GM18511 (cell line): ENCODE measurements at regions not wholly inside any gene's neighbourhood (a gene's known extent, or its start where the extent isn't known, plus 50 kb on each side); places are given as distances from the start of the nearest gene placed in this dataset.

Source experiments
- ATAC-seq: cut with Tn5 transposase; IDR thresholded peaks from one replicate; pipeline ENCODE4 v1.9.1; 2021; ENCODE audit warnings: mild to moderate bottlenecking, moderate library complexity; ENCODE audit not compliant: unreplicated experiment

DNA sequence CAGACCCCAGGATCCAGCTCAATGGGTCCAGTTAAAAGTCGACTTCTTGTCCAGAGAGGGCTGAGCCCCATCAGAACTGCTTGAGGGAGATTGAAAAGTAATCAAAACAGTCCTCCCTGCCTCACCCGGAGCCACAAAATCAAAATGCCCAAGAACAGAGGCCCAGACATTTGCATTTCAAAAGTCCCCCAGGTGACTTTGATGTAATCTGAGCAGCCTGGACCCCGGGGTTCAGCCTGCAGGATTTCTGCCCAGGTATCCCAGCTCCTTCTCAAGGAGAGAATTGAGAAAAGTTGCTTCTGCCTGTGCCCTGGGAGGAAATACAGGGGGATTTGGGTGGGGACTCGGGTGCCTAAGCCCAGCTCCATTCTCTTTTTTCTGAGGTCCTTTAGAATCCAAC is 1385.0 kb downstream of the TBC1D22A start:
- no peak for ATAC-seq

DNA sequence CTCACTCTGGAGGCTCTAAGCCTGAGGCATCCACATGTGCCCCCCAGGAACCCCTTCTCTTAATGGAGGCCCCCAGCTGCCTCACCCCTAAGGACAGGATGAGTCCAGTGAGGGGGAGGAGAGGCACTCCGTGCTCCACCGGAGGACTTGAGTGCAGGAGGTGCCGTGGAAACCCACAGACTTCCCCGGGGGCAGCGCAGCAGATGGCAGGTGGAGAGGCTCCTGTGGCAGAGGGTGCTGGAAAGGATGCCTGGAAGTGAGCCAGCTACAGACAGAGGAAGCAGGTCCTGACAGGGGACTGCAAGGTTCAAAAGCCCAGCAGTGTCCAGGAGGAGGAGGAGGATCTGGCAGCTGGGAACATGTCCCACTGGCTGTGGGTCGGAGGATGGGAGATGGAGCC is 1384.0 kb downstream of the TBC1D22A start:
- ATAC-seq: no peak

DNA sequence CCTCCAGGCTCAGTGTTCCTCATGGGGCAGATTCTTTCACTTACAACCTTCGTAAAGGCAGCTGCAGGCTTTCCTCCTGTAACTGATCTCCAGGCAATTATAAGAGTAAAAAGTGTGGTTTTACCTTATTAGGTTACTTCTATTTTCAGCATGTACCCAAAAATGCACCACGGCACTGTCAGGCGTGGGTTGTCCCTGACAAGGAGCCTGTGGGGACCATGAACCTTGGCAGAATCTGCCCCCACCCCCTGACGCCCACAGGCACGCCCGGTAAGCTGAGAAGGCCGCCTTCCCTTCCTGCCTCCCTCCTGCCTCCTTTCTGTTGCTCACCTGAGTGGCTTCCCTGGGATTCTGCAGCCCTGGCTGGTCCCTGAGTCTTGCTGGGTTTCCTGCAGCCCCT is 1383.3 kb downstream of the TBC1D22A start:
- ATAC-seq: no peak

DNA sequence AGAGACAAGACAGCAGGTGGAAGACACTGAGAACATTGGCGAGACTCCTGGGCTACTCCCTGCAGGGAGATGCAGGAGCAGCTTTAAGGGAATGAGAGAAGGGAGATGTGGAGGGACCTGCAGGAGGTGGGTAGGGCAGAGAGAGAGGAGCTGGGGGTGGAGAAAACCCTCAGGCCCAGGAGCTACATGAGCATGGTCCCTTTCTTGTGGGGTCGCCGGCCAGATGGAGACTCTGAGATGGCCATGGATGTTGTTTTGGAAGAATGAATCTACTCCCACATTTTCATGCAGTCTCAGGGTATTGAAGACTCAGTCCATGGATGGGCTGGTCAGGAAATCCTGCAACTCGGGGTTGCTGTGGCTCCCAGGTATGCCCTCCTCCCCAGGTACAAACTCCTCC is 1381.9 kb downstream of the TBC1D22A start:
- ATAC-seq: no peak

GRCh38 chr22:48143856-48144255 is 1381.4 kb downstream of the TBC1D22A start:
- no peak for ATAC-seq

- ATAC-seq: no peak
These were observed 1379.9 kb downstream of the TBC1D22A start for GRCh38 chr22:48142388-48142787.

DNA sequence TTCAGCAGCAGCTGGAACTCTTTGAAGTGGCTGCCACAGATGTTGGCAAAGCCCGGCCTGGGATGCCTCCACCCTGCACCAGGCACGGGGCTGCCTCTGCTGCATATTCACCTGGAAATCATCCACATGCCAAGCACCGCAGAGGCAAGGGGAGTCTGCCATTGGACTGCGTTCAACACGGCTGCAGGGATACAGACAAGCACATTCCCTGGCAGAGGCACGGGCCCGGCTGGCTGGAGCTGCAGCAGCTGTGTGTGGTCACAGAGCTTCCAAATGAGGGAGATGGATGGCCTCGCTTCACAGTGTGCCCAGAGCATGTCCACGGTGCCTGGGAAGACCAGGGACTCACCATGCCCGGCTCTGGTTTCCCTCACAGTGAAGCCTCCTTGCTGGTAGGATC is 1378.9 kb downstream of the TBC1D22A start:
- no peak for ATAC-seq

- ATAC-seq: no peak
These were observed 1377.9 kb downstream of the TBC1D22A start for GRCh38 chr22:48140261-48140813.

DNA sequence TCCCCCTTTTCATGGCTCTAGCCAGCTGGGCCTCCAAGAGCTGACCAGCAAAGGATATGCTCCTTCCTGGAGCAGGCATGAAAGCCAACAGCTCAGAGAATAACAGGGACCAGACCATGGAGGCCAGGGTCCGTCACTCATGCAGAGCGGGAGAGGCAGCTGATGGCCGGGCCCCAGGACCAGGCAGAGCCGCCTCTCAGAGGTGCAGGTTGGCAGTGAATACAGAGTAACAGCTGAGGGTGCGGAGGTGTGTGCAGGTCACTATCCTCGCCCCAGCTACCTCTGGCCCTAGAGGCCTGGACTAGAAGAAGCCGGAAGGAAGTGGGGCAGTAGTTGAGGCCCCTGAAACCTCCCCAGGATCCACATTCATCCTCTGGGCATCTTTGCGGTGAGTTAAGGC is 1377.3 kb downstream of the TBC1D22A start:
- no peak for ATAC-seq

DNA sequence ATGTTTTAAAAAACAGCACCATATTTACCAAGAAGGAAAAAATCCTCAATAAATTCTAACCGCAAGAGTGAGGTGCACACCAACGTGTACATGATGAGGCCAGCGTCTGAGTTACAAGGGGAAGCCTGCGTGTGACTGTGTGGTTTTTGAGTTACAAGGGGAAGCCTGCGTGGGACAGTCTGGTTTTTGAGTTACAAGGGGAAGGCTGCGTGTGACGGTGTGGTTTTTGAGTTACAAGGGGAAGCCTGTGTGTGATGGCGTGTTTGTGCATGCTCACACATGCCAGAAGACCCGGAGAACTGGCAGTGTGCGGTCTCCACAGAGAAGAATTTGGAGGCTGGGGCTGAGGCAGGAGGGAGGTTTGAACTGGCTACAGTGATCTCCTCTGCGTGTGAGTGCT is 1376.4 kb downstream of the TBC1D22A start:
- peak; percentile 56 for ATAC-seq

DNA sequence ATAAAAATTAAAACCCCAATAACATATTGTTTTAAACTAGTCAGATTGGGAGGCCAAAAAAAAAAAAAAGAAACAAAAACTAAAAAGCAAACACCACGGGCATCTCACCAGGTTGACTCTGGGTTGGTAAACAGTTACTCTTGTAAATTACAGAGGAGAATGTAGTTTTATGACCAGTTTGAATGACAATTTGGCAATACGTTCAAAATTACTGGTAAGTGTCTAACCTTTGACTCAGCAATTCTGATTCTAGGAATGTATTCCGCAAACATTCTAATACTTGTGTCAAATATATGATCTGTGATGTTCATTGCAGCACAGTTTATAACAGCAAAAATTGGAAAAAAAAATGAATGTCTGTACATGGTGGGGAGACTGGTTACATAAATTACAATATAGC is 1376.0 kb downstream of the TBC1D22A start:
- ATAC-seq: no peak

- no peak for ATAC-seq
These were observed 1375.2 kb downstream of the TBC1D22A start for GRCh38 chr22:48137640-48138039.

DNA sequence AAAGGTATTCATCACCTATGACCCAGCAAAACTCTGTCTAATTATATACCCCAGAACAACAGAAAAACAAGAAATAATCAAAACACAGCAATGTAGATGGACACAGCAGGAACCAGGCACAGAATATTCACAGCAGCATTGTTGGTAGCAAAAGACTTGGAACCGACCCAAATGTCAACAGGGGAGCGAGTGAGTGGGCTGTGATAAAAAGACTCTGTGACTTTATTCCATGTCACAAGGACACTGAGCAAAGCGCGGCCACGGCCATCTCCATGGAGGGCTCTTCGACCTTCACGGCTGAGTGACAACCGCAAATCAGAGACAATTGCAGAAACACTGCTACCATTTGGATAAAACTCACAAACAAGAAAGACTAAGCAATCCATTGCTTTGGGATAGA is 1373.1 kb downstream of the TBC1D22A start:
- ATAC-seq: no peak

- no peak for ATAC-seq
These were observed 1363.0 kb downstream of the TBC1D22A start for GRCh38 chr22:48125416-48125815.

- ATAC-seq: no peak
These were observed 1359.5 kb downstream of the TBC1D22A start for GRCh38 chr22:48121984-48122383.

DNA sequence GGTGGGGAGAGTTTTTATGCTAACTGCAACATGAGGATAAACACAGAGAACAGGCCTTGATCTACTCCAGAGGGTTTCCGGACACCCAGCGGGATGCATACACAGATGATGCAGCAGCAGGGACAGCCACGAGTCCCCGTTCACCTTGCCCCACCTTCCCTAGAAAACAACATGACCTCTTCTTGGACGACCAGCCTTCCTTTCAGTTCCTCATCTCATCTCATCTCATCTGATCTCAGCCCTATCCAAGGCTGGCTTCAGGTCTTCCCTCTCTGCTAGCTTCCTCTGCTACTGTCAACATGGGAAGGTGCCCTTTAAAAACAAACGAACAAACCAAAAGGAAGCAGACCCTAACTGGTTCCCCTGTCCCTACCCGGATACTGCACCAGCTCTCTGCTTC is 1356.2 kb downstream of the TBC1D22A start:
- ATAC-seq: no peak

DNA sequence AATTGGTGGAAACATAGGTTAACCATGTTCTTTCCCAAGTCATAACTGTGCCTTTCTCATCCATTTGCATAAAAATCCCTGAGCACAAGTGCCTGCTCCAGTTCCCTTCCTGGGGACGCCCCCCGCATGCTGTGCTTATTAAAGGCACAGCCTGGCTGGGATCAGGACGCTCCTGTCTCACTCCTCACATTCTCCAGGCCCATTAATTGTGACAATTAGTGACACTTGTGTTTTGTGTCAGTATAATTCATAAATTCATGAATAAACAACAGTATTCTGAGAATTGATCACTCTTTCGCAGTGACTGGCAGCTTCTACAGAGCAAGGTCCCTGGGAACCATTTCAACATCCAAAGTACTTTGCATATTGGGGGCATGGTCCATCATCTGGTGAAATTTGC is 1354.4 kb downstream of the TBC1D22A start:
- no peak for ATAC-seq

DNA sequence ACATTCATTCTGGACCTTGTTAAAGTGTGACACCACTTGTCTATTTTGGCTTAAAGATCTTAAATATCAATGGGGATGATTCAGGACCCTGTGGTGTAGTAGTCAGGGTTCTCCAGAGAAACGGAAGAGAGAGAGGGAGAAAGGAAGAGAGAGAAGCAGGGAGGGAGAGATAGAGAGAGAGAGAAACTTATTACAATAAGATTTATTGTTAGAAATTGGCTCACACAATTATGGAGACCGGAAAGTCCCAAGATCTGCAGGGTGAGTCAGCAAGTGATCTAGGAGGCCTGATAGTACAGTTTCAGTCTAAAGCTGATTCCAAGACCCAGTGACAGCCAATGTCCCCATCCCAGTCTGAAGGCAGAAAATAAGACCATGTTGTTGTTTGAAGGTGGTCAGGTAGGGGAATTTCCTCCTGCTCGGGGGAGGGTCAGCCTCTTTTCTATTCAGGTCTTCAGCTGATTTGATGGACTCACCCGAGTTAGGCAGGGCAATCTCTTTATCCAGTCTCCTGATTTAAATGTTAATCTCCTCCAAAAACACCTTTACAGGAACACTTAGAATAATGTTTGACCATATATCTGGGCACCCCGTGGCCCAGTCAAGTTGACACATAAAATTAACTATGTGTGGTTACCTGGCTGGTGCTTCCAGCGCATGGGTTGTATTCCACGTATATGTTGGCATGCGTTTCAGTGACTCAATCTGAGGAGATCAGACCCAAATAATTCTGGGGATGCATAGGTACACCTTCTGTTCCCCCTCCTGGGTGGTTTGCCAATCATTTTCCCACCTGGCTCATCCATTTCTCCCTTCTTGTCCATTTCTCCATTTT is 1350.5 kb downstream of the TBC1D22A start:
- no peak for ATAC-seq

- no peak for ATAC-seq
These were observed 1344.3 kb downstream of the TBC1D22A start for GRCh38 chr22:48106715-48107259.

DNA sequence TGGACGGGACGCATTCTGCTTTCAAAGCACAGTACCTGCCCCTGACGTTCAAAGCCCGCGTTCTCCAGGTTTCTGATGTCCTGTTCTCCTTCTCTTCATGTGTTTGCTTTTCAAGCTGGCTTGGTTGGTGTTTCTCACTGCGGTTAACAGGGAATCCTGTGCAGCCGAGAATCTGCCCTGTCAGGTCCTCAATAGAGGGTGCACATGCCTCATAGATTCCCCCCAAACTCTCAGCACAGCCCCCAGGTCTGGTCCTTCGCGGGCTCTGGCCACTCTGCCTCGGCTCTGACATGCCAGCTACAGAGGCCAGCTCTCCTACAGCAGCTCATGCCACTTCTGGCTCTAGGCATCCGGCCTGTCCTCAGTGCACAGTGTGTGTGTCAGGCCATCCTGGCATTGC is 1343.8 kb downstream of the TBC1D22A start:
- no peak for ATAC-seq

- no peak for ATAC-seq
These were observed 1342.8 kb downstream of the TBC1D22A start for GRCh38 chr22:48105259-48105658.

DNA sequence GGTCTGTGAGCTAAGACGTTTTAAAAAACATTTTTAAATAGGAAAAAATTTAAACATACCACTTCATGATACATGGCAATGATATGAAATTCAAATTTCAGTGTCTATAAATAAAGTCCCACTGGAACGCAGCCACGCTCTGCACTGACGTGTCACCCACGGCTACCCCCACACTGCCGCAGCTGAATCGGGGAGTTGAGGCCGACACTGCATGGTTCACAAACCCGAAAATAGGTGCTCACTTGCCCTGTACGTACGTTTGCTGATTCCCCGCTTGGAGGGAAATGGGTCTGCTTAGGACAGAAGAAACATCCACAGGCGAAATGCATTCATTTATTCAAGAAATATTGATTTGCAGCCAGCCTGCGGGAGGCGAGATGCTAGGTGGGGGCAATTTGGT is 1342.3 kb downstream of the TBC1D22A start:
- no peak for ATAC-seq
